RWPE2 (cell line): ENCODE measurements at regions not wholly inside any gene's neighbourhood (a gene's known extent, or its start where the extent isn't known, plus 50 kb on each side); places are given as distances from the start of the nearest gene placed in this dataset.

Experiments
- ATAC-seq: fragments of 200-7000 bp; cut with Tn5 transposase; 3 replicates; pipeline ENCODE4 v1.9.1; 2021; ENCODE audit warnings: low read depth
- DNase-seq: peaks from one replicate; pipeline ENCODE4 v3.0.0-alpha.2; 2020; ENCODE audit warnings: low spot score
- H3K27ac ChIP-seq: fragments of 450-650 bp; 2 replicates; pipeline ENCODE4 v1.5.1; 2017; ENCODE audit warnings: mild to moderate bottlenecking; ENCODE audit not compliant: poor library complexity, severe bottlenecking
- H3K27me3 ChIP-seq: fragments of 250-450 bp; sonication (Bioruptor Pico); 2 replicates; pipeline ENCODE4 v1.5.1; 2021; ENCODE audit warnings: mild to moderate bottlenecking, moderate library complexity; ENCODE audit not compliant: insufficient read depth, poor library complexity, severe bottlenecking
- H3K36me3 ChIP-seq: fragments of 250-450 bp; sonication (Bioruptor Pico); 2 replicates; pipeline ENCODE4 v1.5.1; 2020; ENCODE audit warnings: low read depth, mild to moderate bottlenecking, moderate library complexity
- H3K4me1 ChIP-seq: fragments of 250-450 bp; sonication (Bioruptor Pico); 2 replicates; pipeline ENCODE4 v1.5.1; 2021; ENCODE audit warnings: mild to moderate bottlenecking, moderate library complexity; ENCODE audit not compliant: insufficient read depth, poor library complexity, severe bottlenecking
- H3K4me3 ChIP-seq: fragments of 250-450 bp; sonication (Bioruptor Pico); 2 replicates; pipeline ENCODE4 v1.5.1; 2021; ENCODE audit warnings: mild to moderate bottlenecking, moderate library complexity; ENCODE audit not compliant: severe bottlenecking
- H3K9me3 ChIP-seq: fragments of 250-450 bp; sonication (Bioruptor Pico); 2 replicates; pipeline ENCODE4 v1.5.1; 2021; ENCODE audit warnings: mild to moderate bottlenecking, moderate library complexity; ENCODE audit not compliant: severe bottlenecking
- CTCF ChIP-seq: fragments of 450-650 bp; IDR thresholded peaks from one replicate; pipeline ENCODE4 v1.5.1; 2017; ENCODE audit warnings: mild to moderate bottlenecking, moderate library complexity; ENCODE audit not compliant: poor library complexity, severe bottlenecking

GRCh38 chr6:92485487-92485886, 933.9 kb downstream of the EPHA7 start:
- Histone ChIP-seq H3K36me3 (no peaks in the 10 kb centered on the region), H3K27ac (no peak overlapping the region), H3K9me3 (no peaks in the 10 kb centered on the region), H3K27me3 (no peaks in the 10 kb centered on the region), H3K4me1 (no peaks in the 10 kb centered on the region), H3K4me3 (no peak overlapping the region)
- DNase-seq = no peak
- no peak for TF ChIP-seq CTCF
- ATAC-seq = no peak

- ATAC-seq = no peak
- H3K9me3 ChIP-seq = no peaks in the 10 kb centered on the region
- no peak for TF ChIP-seq CTCF
- no peaks in the 10 kb centered on the region for H3K27me3 ChIP-seq
- H3K4me3 ChIP-seq = no peak overlapping the region
- no peaks in the 10 kb centered on the region for H3K36me3 ChIP-seq
- peaks cover 4% of the 10 kb centered on the region for H3K4me1 ChIP-seq
- DNase-seq = no peak
- no peak overlapping the region for H3K27ac ChIP-seq
Observed at GRCh38 chr6:92479831-92480230, 939.5 kb downstream of the EPHA7 start.

DNA sequence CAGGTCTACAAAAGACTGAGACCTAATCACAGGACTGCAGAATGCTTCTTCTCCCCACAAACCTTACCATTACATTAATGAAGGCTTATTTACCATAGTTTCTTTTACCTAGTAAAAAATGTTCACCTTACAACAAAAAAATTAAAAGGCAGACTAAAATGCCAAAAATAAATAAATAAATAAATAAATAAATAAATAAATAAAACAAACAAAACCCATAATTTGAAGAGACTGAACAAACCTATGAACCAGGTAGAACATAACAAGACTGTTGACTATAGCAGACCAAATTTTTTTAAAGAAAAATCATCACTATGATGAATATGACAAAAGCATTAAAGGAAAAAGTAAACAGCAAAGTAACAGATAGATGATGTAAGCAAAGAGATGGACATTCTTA, 946.3 kb downstream of the EPHA7 start:
- Histone ChIP-seq H3K36me3 (no peaks in the 10 kb centered on the region), H3K4me1 (no peaks in the 10 kb centered on the region), H3K27ac (no peak overlapping the region), H3K4me3 (no peak overlapping the region), H3K9me3 (no peaks in the 10 kb centered on the region), H3K27me3 (no peaks in the 10 kb centered on the region)
- TF ChIP-seq CTCF = no peak
- DNase-seq (no peak), ATAC-seq (no peak)

DNA sequence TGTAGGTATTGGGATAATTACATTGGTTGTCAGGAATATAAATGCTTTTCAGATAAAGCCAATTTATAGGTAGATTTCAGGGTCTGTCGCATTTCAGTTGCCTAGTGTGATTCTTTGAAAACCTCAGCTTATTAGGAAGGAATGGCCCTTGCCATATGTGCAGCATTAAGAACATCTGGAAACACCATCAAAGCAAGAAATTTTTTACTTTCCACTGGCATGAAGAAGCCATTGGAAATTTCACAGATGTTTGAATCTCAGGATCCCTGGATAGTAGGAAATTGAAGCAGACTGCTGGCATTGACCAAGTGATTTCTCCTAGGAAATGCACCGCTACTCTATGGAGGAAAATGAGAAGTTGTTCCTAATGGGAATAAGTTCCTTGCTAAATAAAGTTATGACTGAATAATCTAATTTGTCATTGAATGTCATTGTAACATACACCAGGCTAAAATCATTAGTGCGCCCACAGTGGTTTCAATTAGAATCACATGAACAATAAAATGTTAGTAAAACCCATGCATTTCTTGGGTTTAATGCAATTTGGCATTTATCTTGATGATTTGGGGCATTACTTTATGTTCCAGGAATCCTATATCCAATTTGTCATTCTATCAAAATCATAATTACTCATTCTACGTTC, 950.1 kb downstream of the EPHA7 start:
- ATAC-seq = no peak
- H3K9me3 ChIP-seq = no peaks in the 10 kb centered on the region
- H3K4me3 ChIP-seq = no peak overlapping the region
- TF ChIP-seq CTCF = no peak
- no peaks in the 10 kb centered on the region for H3K4me1 ChIP-seq
- no peaks in the 10 kb centered on the region for H3K36me3 ChIP-seq
- no peak overlapping the region for H3K27ac ChIP-seq
- no peak for DNase-seq
- H3K27me3 ChIP-seq = no peaks in the 10 kb centered on the region

DNA sequence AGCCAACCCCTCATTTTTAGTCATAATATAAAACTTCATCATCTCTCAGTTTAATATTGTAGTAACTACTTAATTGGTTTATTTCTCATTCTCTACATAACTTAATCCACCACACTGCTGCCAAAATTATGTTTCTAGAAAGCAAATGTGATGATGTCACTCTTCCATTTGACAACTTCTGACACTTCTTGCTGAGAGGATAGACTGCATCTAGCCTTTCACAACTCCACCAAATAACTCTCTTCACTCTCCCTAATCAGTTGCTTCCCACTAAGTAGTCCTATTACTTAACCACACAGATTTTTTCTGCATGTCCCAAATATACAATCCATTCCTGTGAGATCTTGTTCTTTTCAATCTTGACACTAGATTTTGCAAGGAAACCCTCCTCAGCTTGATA, 951.3 kb downstream of the EPHA7 start:
- Histone ChIP-seq H3K9me3 (no peaks in the 10 kb centered on the region), H3K27me3 (no peaks in the 10 kb centered on the region), H3K27ac (no peak overlapping the region), H3K4me3 (no peak overlapping the region), H3K4me1 (no peaks in the 10 kb centered on the region), H3K36me3 (no peaks in the 10 kb centered on the region)
- TF ChIP-seq CTCF = no peak
- ATAC-seq = no peak
- DNase-seq = no peak
